ENCODE measurements at regions not wholly inside any gene's neighbourhood (a gene's known extent, or its start where the extent isn't known, plus 50 kb on each side); places are given as distances from the start of the nearest gene placed in this dataset.
"Not testable (repeated sequence)": the region's sequence is repeated elsewhere in the genome, so short reads cannot be mapped to it uniquely, and the experiment has no call there.

DNA sequence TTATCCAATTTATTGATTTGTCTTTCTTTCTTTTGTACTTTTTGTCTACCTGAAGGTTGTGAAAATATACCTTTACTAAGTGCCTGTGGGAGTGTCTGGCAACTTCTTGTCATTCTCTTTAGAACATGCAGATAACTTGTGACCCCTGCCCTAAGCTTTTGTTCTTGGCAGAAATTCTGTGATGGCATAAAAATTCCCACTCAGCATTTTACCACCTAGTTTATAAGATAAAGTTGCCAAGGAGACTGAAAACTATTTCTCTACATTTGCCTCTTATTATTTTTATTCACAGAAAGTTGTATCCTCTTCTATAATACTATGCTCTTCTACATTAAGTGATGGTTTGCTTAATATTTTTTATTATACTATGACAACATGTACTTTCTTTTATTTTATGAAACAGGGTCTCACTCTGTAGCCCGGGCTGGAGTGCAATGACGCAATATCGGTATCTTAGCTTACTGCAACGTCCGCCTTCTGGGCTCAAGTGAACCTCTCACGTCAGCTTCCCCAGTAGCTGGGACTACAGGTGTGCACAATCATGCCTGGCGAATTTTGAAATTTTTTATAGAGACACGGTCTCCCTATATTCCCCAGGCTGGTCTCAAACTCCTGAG lies 683.5 kb downstream of the ANKRD7 start:
- Histone ChIP-seq H3K4me1 (no peaks in the 10 kb centered on the region), H3K4me3 (no peak overlapping the region), H3K36me3 (ENCODE audit: insufficient read depth in 1 of 2, low read depth in 1 of 2) (no peaks in the 10 kb centered on the region), H3K27ac (no peak overlapping the region), H3K27me3 (ENCODE audit: insufficient read depth in 3 of 3, low read length in 2 of 3) (no peaks in the 10 kb centered on the region), H3K9me3 (no peaks in the 10 kb centered on the region)
- WGBS, 3 donors = 86 to 94% (median 90%) methylated on average over 8 of the region's 8 CpGs
- ATAC-seq (no peak), DNase-seq (no peak)
- TF ChIP-seq, protein P1, sequence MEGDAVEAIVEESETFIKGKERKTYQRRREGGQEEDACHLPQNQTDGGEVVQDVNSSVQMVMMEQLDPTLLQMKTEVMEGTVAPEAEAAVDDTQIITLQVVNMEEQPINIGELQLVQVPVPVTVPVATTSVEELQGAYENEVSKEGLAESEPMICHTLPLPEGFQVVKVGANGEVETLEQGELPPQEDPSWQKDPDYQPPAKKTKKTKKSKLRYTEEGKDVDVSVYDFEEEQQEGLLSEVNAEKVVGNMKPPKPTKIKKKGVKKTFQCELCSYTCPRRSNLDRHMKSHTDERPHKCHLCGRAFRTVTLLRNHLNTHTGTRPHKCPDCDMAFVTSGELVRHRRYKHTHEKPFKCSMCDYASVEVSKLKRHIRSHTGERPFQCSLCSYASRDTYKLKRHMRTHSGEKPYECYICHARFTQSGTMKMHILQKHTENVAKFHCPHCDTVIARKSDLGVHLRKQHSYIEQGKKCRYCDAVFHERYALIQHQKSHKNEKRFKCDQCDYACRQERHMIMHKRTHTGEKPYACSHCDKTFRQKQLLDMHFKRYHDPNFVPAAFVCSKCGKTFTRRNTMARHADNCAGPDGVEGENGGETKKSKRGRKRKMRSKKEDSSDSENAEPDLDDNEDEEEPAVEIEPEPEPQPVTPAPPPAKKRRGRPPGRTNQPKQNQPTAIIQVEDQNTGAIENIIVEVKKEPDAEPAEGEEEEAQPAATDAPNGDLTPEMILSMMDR (IDR thresholded peaks at IDR 0.05) = no peak
- intact Hi-C loops (cut with DNase I) = no loop called here

DNA sequence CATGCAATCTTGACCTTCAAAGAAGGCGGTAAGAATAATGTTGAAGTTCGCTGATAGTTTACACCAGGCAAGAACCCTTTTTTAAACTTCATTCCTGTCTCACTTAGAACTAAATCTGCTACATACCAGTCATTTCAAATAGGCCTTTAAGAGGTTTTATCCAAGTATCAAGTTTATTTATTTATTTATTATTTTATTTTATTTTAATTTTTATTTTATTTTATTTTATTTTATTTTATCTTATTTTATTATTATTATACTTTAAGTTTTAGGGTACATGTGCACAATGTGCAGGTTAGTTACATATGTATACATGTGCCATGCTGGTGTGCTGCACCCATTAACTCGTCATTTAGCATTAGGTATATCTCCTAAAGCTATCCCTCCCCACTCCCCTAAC lies 691.6 kb downstream of the ANKRD7 start:
- WGBS, 3 donors = 91 to 93% (median 92%) methylated on average over 2 to 3 of the region's 3 CpGs

GRCh38 chr7:118918556-118918955 lies 694.1 kb downstream of the ANKRD7 start:
- Histone ChIP-seq H3K36me3 (ENCODE audit: insufficient read depth in 1 of 2, low read depth in 1 of 2) (no peaks in the 10 kb centered on the region), H3K27me3 (ENCODE audit: insufficient read depth in 3 of 3, low read length in 2 of 3) (no peaks in the 10 kb centered on the region), H3K4me1 (no peaks in the 10 kb centered on the region), H3K4me3 (no peak overlapping the region), H3K27ac (no peak overlapping the region), H3K9me3 (no peaks in the 10 kb centered on the region)
- WGBS, 3 donors = 79 to 83% (median 81%) methylated on average over 2 of the region's 2 CpGs
- ATAC-seq (no peak), DNase-seq (no peak)
- TF ChIP-seq, protein P1 (IDR thresholded peaks at IDR 0.05) = no peak
- intact Hi-C loops (cut with DNase I) = no loop called here

More for the DNA sequence above, 691.6 kb downstream of the ANKRD7 start:
- H3K27me3 ChIP-seq (ENCODE audit: insufficient read depth in 3 of 3, low read length in 2 of 3); H3K4me1 ChIP-seq; H3K27ac ChIP-seq; H3K9me3 ChIP-seq; intact Hi-C loops (cut with DNase I); ATAC-seq; DNase-seq; H3K36me3 ChIP-seq (ENCODE audit: insufficient read depth in 1 of 2, low read depth in 1 of 2); H3K4me3 ChIP-seq: not testable (repeated sequence)

DNA sequence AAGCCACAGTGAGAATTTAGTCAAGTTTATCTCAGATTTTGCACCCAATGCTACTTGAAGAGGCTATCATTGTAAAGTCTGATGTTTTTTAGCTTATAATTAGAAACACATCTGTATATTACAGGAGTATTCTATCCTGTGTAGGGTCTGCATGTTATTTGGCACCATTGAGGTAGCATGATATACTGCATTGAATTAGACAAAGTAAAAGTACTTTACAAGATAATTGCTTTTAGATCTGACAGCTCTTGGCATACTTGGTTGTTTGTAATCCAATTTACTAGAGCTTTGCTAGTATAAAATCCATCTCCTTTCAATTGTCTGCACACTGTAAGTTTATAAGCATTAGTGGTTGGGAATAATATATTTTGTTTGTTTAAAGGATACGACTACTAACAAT lies 714.3 kb downstream of the ANKRD7 start:
- Histone ChIP-seq H3K27me3 (ENCODE audit: insufficient read depth in 3 of 3, low read length in 2 of 3) (no peaks in the 10 kb centered on the region), H3K36me3 (ENCODE audit: insufficient read depth in 1 of 2, low read depth in 1 of 2) (no peaks in the 10 kb centered on the region), H3K9me3 (no peaks in the 10 kb centered on the region), H3K4me3 (no peak overlapping the region), H3K4me1 (no peaks in the 10 kb centered on the region), H3K27ac (no peak overlapping the region)
- intact Hi-C loops (cut with DNase I) = no loop called here
- ATAC-seq (no peak), DNase-seq (no peak)
- 84 to 95% (median 88%) methylated on average over 1 of the region's 1 CpG for WGBS, 3 donors
- TF ChIP-seq, protein P1 (IDR thresholded peaks at IDR 0.05) = no peak

GRCh38 chr7:118944271-118944670 lies 719.8 kb downstream of the ANKRD7 start:
- TF ChIP-seq, protein P1 (IDR thresholded peaks at IDR 0.05) = no peak
- 88 to 94% (median 91%) methylated on average over 5 of the region's 5 CpGs for WGBS, 3 donors
- Histone ChIP-seq H3K9me3 (no peaks in the 10 kb centered on the region), H3K4me1 (no peaks in the 10 kb centered on the region), H3K4me3 (no peak overlapping the region), H3K27ac (no peak overlapping the region), H3K27me3 (ENCODE audit: insufficient read depth in 3 of 3, low read length in 2 of 3) (no peaks in the 10 kb centered on the region), H3K36me3 (ENCODE audit: insufficient read depth in 1 of 2, low read depth in 1 of 2) (no peaks in the 10 kb centered on the region)
- intact Hi-C loops (cut with DNase I) = no loop called here
- ATAC-seq (no peak), DNase-seq (no peak)
